22Rv1 (cell line): ENCODE measurements at regions not wholly inside any gene's neighbourhood (a gene's known extent, or its start where the extent isn't known, plus 50 kb on each side); places are given as distances from the start of the nearest gene placed in this dataset.

Experiments
- ZFX ChIP-seq: fragments of 450-650 bp; IDR thresholded peaks from 2 replicates; pipeline ENCODE4 v1.6.1; 2017; ENCODE audit warnings: antibody characterized with exemption, borderline replicate concordance
- TF ChIP-seq, protein P1 (sequence below): fragments of 450-650 bp; IDR thresholded peaks from 2 replicates; pipeline ENCODE4 v1.5.1; 2017; ENCODE audit warnings: mild to moderate bottlenecking

- TF ChIP-seq, protein P1, sequence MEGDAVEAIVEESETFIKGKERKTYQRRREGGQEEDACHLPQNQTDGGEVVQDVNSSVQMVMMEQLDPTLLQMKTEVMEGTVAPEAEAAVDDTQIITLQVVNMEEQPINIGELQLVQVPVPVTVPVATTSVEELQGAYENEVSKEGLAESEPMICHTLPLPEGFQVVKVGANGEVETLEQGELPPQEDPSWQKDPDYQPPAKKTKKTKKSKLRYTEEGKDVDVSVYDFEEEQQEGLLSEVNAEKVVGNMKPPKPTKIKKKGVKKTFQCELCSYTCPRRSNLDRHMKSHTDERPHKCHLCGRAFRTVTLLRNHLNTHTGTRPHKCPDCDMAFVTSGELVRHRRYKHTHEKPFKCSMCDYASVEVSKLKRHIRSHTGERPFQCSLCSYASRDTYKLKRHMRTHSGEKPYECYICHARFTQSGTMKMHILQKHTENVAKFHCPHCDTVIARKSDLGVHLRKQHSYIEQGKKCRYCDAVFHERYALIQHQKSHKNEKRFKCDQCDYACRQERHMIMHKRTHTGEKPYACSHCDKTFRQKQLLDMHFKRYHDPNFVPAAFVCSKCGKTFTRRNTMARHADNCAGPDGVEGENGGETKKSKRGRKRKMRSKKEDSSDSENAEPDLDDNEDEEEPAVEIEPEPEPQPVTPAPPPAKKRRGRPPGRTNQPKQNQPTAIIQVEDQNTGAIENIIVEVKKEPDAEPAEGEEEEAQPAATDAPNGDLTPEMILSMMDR, result no peak
- no peak for TF ChIP-seq ZFX
These were observed 62.5 kb upstream of the KRTAP11-1 start for GRCh38 chr21:30943920-30944319.
